ENCODE measurements at regions not wholly inside any gene's neighbourhood (a gene's known extent, or its start where the extent isn't known, plus 50 kb on each side); places are given as distances from the start of the nearest gene placed in this dataset.

DNA sequence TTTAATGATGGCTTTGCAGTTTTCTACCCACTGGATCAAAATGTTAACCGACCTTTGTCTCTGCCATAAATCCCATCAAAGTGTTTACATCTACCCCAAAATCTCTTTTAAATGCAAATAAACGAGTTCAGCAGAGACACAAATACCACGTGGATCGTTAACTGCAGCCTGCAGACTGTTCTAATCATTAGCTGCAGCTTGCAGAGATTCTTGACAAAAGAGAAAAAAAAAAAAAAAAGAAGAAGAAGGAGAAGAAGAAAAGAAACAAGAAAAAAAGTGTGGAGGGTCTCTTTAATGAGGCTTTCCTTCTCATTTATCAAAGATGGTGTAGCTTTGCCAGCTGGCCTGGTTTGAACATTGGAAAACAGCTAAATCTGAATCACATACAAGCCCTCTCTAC is 275.7 kb downstream of the NEDD1 start:
- DNase-seq: no peak

DNA sequence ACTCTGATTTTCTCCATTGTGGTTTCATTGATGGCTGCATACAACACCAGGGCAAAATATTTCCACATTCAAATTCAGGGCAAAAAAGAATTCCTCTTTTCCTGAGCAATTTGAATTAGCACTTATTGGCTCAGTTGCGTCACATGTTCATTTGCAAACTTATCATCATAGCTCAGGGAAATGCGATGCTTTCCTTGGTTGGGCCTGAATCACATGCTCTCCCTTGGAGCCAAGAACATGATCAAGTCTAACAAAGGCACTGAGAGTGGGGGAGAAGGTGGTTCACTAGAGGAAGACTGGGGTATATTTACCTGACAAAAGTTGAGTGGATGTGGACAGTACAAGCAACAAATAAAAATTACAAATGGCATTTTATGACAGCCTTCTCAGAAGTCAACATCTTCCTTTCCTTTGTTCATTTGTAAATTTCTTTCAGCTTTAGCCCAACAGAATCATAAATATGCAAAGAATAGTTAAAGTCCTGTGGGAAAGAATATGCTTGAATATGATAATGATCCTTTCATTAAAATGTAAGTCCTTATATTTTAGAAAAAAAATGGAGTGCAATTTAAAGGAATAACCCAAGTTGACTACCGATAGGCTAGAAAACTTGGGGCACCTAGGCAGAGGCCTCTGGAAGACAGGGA is 277.2 kb downstream of the NEDD1 start:
- no peak for DNase-seq

DNA sequence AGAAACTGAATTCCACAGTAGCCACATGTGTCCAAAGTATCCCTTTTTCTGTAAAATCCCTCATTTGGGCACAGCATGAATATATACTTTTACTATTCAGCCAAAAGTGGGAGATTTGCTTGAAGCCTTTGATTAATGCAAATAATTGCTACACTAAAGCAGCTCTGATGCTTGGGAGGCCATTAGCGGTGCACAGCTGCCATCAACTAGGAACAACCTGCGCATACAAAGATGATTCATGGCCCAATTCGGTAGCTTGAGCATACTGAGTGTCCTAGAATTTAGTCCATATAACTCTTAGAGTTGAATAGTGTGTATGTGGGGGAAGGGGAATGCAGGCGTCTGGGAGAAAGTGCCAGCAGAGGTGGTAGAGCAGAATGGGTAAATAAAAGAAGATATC is 277.0 kb upstream of the RMST start:
- DNase-seq: no peak

DNA sequence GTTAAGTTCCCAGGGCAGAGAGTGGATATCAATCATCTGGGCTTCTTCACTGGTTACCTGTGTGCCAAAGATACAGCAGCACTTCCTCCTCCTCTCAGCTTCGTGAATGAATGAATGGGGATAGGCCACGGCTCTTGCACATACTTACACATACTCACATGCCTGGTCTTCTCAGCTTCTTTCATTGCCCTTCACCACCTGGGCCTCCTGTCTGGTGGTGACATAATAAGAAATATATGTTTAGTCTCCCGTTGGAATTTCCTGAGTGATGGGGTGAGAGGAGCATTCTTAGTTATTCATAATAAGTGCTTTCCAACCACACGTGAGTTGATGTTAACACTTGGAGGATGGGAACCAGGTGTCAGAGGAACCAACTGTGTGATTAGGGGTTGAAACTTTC is 268.1 kb upstream of the RMST start:
- no peak for DNase-seq

DNA sequence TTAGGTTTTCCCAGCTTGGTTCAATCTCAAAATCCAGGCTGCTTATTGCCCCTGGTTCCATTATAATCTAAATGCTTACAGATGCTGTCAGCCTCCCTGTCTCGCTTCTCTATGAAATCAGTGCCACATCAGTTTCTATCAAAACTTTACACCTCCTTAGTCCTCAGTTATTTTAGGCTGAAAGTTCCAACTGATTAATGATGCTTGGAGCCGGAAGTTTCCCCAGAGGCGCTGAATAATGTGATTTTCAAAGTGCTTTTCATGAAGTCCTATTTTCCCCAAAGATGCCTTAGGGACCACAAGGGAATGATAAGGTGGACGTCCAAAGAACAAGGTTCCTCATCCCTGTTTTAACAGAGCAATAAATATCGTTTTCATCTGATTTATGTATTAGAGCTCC is 262.4 kb upstream of the RMST start:
- DNase-seq: no peak

DNA sequence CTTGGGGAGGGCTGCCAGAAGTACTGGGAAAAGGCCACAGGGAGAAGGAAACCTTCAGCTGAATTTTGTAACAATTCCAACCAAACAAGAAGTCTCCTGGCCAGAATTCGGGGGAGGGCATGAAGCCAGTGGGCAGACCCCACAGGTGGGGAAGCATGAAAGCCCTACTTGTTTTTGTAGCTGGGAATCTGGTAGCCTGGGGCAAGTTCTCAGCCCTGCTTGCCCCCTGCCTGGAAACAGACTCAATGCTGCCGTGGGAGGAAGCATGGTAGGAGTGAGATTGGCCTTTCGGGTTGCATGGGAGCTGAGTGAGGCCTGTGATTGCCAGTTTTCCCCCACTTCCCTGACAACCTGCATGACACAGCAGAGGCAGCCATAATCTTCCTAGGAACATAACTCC is 259.2 kb upstream of the RMST start:
- no peak for DNase-seq

DNA sequence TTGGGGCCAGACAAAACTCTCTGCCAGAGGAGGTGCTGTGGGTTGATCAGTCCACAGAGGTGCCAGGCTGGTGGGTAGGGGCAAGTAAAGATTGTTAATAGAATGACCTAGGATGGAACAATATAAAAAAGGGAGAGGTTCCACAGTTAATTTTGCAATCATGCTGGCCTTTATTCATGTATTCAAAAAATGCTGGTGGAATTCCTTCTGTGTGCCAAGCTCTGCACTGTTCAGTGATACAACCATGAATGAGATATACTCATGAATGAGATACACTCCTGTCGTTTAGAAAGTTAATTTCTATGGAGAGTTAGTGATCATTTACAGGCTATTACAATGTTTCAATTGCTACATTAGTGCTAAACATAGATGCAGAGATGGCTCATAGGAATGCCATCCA is 252.6 kb upstream of the RMST start:
- DNase-seq: no peak

DNA sequence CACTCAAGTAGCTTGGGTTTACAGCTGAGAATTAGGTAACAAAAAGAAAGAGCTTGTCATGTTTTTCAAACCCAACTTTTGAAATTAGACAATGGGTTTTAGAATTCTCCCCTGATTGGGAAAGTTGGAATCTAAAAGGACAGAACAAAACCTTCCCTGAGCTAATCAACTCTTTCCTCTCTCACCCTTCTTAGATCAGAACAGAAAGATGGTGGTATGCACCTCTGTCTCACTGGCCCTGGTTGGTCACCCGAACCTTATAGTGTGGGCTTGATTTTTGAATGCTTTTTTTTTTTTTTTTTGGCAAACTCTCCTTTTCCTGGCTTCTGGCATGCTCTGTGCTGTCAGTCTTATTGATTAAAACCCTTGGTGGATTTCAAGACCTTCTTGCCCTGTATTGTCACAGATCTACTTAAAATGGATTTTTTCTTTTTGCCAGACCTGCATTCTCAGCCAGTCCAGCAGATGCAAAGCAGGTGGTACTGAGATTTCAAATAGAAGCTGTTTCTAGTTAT is 251.1 kb upstream of the RMST start:
- DNase-seq: no peak

DNA sequence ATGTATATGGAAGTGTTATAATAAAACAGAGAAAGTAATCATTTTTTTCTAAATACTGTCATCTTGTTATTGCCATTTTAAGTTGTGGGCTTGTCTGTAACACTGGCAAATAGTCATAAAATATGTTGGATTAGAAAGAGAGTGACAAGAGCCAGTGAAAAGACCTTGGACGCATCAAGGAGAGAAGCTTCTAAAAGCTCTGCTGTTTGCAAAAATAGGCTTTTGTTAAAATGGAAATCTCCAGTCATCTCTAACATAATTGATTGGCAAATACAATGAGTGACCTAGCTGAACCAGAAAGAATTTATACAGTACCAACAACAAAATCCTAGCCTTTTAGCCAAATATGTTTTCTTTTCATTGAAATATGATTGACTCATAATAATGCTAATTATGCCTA is 245.8 kb upstream of the RMST start:
- peak; percentile 22 for DNase-seq

DNA sequence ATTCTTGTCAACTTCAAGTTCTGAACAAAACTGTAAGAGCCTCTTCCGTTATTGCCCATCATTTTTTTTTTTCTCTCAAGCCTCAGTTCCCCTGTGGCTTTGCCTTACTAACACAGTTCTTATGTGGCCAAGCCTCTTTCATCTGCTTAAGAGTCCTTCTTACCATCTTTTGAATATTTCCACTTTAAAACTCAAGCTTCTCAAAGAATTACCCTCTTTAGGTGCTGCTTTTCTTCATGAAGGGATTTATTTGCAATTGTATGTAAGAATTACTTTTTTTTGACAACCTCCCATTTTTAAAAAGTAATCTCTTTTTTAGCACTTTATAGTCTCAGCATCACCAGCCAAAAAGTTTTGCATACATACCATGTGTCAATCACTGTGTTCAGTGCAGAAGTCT is 240.2 kb upstream of the RMST start:
- DNase-seq: no peak

DNA sequence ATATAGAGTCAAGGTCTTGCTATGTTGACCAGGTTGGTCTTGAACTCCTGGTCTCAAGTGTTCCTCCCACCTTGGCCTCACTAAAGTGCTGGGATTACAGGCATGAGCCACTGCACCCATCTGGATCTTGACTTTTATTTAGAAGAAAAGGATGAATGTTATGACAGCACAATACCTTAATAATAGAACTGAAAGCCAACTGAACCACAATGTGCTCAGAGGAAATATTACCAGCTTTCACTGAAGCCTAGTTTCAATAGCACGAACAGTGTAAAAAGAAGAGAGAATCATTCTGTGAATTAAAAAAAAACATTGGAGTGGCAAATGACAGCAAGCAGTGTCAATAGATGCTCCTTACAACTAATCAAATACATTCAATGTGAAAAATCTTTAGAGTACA is 239.2 kb upstream of the RMST start:
- DNase-seq: peak; percentile 26

DNA sequence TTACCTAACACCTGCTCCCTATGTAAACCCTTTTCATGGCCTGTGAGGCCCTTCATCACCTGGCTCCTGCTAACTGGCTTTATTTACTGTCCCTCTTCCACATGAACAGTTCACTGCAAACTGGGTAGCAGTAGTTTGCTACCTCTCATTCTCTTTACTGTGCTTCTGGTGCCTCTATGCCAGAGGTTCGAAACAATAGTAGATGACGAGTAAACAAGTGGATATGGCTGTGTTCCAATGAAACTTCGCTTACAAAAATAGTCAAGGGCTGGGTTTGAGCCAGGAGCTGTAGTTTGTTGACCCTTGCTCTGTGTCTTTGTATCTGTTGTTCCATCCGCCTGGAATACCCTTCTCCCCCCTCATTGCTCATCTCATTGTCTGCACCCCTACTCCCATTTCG is 233.6 kb upstream of the RMST start:
- DNase-seq: peak; percentile 98

DNA sequence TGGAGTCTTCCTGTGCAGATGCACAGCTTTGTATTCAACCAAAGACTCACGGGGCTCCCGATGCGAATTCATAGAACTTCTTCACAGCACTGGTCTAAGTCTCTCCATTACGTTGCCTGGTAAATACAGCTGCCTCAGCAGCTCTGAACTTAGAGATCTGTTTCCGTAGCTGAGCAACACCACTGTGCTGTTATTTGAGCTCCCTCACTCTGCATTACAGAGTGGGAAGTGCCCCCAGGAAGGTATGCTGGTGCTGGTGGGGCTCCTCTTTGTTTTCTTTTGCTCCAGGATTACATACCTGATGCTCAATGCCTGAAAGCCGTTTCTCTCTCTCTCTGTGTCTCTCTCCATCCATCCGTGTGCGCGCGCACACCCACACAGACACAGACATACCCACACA is 227.5 kb upstream of the RMST start:
- no peak for DNase-seq

DNA sequence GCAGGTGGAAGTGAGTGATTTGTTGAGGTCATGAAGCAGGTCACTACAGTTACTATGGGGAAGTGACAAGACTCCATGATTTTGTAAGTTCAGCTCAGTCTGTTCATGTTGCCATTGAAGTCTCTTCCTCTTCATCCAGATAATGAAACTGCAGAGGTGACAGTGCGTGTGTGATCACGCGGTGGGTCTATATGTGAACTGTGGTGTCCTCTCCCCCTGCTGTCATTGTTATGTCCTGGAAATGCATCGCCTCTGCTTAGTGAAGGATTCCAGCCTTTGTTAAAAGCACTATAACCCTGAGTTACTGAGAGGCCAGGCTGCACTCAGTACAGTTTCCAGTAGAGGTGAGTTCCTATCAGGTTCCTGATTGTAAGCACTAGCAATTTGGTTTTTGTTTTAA is 216.2 kb upstream of the RMST start:
- DNase-seq: no peak

DNA sequence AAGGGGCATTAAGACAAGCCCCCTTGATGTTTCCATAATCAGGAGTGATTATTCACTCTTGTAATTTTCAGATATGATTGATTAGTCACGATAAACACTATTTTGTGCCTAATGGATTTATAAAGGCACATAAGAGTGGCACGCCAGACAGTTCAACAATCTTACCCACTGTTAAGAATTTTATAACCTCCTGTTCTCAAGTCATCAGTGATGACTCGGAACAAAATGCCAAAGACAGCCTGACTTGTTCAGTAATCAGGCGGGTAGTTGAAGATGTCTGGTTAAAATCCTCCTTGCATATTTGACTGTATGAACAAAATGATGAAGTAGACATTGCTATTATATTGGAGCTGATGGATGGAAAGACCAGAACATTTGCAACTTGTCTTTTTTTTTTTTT is 212.1 kb upstream of the RMST start:
- no peak for DNase-seq

DNA sequence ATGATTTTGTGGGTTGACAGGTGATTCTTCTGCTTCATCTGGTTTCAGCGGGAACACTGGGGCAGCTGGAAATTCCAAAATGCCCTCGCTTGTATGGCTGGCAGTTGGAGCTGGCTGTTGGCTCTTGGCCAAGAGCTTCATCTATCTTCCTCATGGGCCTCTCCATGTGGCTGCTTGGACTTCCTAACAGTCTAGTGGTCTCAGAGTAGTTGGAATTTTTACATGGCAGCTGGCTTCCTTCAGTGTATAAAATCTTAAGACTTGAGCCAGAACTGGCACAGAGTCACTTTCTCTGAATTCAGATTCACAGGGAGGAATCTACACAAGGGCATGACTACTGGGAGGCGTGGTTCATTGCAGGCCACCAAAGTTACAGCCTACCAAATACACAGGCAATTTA is 204.9 kb upstream of the RMST start:
- peak; percentile 24 for DNase-seq

DNA sequence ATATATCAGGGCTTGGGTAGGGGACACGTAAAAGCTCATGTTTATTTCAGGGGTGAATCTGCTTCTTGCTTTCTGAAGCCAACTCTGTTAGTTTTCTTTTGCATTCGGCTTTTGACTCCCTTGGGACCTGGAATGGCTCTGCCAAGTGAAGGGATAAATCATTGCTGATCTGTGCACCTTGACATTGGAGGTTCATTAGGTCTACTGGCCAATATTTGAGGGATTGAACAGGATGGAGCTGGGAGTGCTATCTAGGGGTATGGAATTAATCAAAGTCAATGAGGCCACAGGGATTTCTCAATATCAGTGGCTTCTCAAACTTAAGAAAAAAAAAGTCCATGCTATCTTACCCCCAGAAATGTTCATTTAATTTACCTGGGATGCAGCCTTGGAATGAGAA is 203.5 kb upstream of the RMST start:
- DNase-seq: peak; percentile 20

DNA sequence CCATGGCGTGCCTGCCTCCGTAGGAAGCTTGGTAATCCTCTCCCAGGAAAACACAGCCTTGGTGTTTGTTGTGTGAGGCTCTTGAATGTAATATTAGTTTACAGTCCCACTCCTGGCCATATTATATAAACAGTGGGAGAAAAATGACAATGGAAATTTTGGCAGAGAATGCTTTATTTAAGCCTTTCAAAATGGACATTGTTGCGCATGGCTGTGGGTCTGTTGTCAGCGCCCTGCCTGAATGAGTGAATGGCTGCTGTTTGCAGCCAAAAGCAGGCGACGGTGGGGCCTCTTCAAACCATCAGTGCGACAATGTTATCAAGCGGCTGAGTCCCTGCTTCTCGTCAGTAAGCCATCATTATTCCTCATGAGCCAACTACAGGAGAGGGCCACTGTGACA is 201.8 kb upstream of the RMST start:
- peak; percentile 92 for DNase-seq

DNA sequence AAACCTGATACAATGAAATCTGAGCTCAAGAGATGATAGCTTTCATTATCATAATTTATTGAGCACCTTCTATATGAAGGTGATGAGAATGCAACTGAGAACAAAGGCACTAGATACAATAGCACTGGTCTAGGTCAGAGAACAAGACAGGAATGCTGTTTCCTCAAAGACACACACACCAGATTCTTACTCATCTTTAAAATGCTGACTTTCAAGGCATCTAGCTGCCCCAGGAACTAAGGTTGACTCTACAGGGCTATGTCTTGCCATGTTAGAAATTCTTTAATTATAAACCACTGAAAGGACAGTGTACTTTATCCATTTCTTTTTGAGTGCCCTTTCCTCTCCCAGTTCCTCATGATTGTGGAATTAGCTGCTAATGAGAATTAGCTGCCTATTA is 195.4 kb upstream of the RMST start:
- DNase-seq: no peak

DNA sequence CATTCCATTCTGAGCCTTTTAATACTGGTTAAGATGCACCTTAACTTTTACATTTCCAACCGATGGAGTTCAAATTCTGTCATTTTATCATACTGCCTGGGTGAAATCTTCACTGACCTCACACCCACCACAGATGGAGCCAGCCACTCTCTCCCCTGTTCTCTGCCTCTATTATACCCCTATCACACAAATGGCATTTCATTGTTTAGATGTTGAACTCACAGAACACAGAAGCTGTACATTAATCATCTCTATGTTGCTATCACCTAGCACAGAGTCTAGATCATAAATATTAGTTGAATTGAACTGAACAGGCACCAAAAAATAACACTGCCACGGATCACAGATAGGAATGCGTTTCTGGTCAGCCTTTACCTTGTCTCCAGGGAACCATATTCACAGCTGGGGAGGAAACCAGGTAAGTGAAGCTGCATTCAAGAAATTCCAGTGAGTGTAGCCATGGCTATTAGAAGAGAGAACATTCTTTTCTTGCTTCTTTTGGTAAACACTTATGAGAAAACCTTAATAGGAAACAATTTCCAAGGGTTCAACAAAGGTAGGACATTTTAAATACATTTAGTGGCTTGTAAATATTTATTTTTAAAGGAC is 194.9 kb upstream of the RMST start:
- no peak for DNase-seq

DNA sequence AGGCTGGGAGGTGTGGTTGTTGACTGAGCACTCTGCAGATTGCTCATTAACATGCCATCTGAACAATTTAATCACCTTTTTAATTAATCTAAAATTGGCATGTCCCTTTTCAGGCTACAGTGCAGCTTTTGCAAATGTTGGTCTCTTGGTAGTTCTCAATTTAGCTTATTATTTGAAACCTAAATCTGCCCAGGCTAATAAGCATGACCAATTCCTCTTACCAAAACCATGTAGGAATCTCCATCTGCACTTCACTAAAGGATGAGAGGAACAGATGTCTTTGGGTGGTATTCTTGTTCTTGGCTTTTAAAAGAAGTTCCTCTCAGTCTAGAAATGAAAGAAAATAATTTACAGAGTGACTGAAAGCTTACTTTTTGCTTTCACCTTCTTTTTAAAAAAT is 190.1 kb upstream of the RMST start:
- DNase-seq: no peak

DNA sequence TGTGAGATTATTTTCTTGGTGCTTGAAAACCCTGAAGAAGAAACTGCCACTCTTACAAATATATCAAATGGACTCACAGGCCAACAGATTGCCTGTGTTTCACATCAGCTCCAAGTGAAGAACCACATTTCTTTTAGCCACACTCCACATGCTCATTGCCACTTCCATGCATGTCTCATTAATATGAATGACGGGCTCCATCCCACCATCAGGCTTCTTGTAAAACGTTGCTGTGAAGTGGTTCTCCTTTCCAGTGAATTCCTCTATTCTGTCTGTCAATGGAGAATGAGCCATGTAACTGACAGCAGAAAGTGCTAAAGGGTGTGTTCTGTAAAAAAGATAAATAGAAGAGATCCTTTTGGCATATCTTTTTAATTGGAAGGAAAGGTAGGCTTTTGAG is 188.2 kb upstream of the RMST start:
- peak; percentile 13 for DNase-seq

DNA sequence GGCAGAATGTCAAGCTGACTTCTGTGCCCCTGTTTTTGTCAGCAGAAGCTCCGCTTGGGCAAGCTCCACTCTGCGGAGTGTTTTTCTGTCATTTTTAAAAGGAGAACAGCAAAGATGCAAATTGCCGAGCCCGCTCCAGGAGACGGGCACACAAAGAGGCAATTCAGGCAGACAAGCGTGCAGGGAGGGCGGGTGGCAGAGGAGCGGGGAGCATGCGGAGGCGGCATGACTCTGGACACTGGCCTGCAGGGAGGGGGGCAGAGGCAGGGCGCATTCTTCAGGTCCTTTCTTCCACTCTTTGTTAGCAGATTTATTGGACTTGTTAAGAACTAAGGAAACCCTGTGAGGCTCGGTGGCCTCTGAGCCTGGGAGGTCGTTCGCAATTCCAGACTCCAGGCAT is 187.3 kb upstream of the RMST start:
- DNase-seq: peak; percentile 46

DNA sequence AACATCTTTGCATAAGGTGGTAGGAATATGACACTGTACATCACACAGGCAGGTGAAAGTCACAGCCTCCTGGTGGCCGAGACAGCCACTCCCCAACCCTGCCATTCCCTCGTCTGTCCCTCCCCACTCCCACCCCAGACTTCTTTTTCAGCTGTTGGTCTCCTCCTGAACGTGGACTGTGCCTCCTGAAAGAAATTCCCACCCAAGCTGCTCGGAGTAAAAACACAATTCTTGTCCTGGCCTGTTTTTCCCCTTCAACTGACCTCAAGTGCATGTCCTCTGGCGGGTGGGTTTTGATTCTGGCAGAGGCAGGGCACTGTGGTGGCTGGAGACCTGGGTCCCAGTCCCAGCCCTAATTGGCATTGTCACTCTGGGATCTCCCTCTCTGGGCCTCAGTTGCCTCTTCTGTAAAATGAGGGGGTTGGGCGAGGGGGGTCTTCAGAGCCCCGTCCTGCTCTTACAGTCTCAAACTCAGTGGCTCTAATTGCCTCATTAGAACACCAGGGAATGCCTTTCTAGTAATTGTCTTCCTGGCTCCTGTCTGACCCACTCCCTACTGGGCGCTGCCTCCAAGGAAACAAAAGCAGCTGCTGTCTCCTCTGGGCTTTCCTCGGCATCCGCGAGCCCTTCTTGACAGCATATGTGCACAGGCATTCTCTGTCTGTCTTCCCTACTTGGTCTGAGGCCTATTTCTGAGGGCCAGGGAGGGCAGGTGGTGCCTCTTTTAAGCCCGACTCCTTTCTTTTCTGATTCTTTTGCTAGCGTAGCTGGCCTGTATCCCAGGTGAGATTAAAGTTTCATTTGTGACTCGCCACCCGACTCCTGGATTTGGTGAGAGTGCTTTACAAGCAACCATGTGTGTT is 186.6 kb upstream of the RMST start:
- DNase-seq: no peak

Data from NCI-H345 (cell line).